Type B pancreatic cell (in vitro differentiated cells): ENCODE measurements at regions not wholly inside any gene's neighbourhood (a gene's known extent, or its start where the extent isn't known, plus 50 kb on each side); places are given as distances from the start of the nearest gene placed in this dataset.

Experiments
- DNase-seq: peaks from one replicate; pipeline ENCODE4 v3.0.0; 2021; ENCODE audit warnings: mixed read lengths; ENCODE audit not compliant: unreplicated experiment; ENCODE audit errors: extremely low spot score
- H3K27ac Mint-ChIP-seq: 2 replicates; pipeline ENCODE4 v1.8.0; 2021; ENCODE audit warnings: mild to moderate bottlenecking, mixed read lengths
- H3K27me3 Mint-ChIP-seq: 2 replicates; pipeline ENCODE4 v1.8.0; 2021; ENCODE audit warnings: mixed read lengths
- H3K36me3 Mint-ChIP-seq: 2 replicates; pipeline ENCODE4 v1.8.0; 2021; ENCODE audit warnings: mixed read lengths
- H3K4me1 Mint-ChIP-seq: one replicate; pipeline ENCODE4 v1.8.0; 2021; ENCODE audit warnings: mixed read lengths; ENCODE audit not compliant: unreplicated experiment
- H3K4me3 Mint-ChIP-seq: 2 replicates; pipeline ENCODE4 v1.8.0; 2021; ENCODE audit warnings: mild to moderate bottlenecking, mixed read lengths
- H3K9me3 Mint-ChIP-seq: 2 replicates; pipeline ENCODE4 v1.8.0; 2021; ENCODE audit warnings: mixed read lengths
- CTCF ChIP-seq: fragments of 200-600 bp; sonication (generic); conservative IDR thresholded peaks from 2 replicates; pipeline ENCODE4 v1.5.0; 2021; ENCODE audit warnings: antibody characterized with exemption, mild to moderate bottlenecking

GRCh38 chr19:28446511-28446910 lies 766.4 kb downstream of the UQCRFS1 start:
- Mint-ChIP-seq H3K4me3 (no peak overlapping the region), H3K36me3 (no peaks in the 10 kb centered on the region), H3K27me3 (no peaks in the 10 kb centered on the region), H3K4me1 (peaks cover 11% of the 10 kb centered on the region), H3K9me3 (no peaks in the 10 kb centered on the region), H3K27ac (no peak overlapping the region)
- no peak for TF ChIP-seq CTCF
- no peak for DNase-seq

- peaks cover 11% of the 10 kb centered on the region for H3K4me1 Mint-ChIP-seq
- H3K4me3 Mint-ChIP-seq = no peak overlapping the region
- no peaks in the 10 kb centered on the region for H3K27me3 Mint-ChIP-seq
- H3K36me3 Mint-ChIP-seq = no peaks in the 10 kb centered on the region
- TF ChIP-seq CTCF = no peak
- no peak overlapping the region for H3K27ac Mint-ChIP-seq
- H3K9me3 Mint-ChIP-seq = no peaks in the 10 kb centered on the region
- no peak for DNase-seq
Observed at GRCh38 chr19:28445826-28446225, 767.1 kb downstream of the UQCRFS1 start.

- no peaks in the 10 kb centered on the region for H3K36me3 Mint-ChIP-seq
- no peak for TF ChIP-seq CTCF
- DNase-seq = no peak
- no peaks in the 10 kb centered on the region for H3K27me3 Mint-ChIP-seq
- no peak overlapping the region for H3K27ac Mint-ChIP-seq
- H3K4me3 Mint-ChIP-seq = no peak overlapping the region
- peaks cover 11% of the 10 kb centered on the region for H3K4me1 Mint-ChIP-seq
- no peaks in the 10 kb centered on the region for H3K9me3 Mint-ChIP-seq
Observed at GRCh38 chr19:28444362-28444761, 768.6 kb downstream of the UQCRFS1 start.

DNA sequence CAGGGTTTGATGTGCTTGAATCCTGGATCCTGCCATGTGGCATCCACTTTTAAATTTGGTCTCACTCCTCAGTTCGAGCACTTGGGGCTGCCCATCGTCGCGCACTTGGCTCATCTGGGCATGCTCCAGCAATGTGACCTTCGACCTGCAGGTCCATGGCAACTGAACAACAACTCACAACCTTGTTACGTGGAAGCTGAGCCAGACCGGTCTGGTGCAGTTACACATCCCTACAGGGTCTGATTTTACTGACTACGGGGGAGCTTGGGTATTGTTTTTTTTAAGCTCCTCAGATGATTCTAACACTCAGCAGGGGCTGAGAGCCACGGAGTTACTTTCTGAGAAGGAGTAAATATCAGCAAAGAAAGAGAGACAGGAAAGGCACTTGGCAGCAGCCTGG lies 769.6 kb downstream of the UQCRFS1 start:
- H3K27ac Mint-ChIP-seq = no peak overlapping the region
- no peaks in the 10 kb centered on the region for H3K36me3 Mint-ChIP-seq
- H3K4me1 Mint-ChIP-seq = peaks cover 11% of the 10 kb centered on the region

DNA sequence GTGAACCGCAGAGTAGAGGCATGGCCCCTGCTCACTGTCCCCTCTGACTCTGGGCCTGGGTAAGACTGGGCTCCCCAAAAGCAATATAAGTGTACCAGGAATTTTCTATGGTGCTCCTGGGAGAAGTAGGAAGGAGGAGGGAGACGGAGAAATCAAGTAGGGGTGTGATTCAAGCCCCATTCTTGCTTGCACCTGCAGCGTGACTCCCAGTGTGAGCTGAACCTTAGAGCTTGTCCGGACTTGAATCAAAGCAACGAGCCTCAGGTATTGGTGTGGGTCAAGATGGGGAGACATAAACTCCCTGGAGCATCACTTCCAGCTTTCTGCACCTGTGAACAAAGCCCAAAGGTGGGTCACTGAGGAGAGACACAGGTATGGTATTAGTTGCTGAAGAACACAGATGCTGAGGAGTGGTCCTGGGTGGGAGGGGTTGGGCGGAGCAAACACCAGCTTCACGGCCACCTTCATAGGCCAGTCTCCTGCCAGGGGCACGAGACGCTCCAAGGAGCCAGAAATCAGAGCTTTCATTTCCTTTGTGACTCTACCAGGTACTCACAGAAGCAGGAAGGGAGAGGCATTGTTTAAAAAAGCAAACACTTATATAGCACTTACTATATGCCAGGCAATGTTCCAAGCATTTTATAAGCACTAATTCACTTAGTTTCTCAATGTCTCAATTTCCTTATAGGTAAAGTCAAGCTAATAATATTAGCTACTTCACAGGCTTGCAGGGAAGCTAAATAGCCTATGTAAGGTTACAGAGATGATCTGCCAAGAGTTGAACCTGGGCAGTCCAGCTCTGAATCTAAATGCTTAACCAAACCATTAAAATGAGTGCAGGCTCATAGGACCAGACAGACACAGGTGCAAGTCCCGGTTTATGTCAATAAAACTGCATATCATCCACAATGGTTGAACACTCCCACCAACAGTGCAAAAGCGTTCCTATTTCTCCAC lies 775.3 kb downstream of the UQCRFS1 start:
- DNase-seq = no peak
- Mint-ChIP-seq H3K27ac (no peak overlapping the region), H3K9me3 (peaks cover 8% of the 10 kb centered on the region), H3K4me1 (peaks cover 9% of the 10 kb centered on the region), H3K4me3 (no peak overlapping the region), H3K27me3 (peaks cover 1% of the 10 kb centered on the region), H3K36me3 (peaks cover under 1% of the 10 kb centered on the region)
- no peak for TF ChIP-seq CTCF

More for the DNA sequence above, 769.6 kb downstream of the UQCRFS1 start:
- H3K4me3 Mint-ChIP-seq = no peak overlapping the region
- H3K27me3 Mint-ChIP-seq = no peaks in the 10 kb centered on the region
- DNase-seq = no peak
- no peaks in the 10 kb centered on the region for H3K9me3 Mint-ChIP-seq
- TF ChIP-seq CTCF = no peak
